ENCODE measurements at regions not wholly inside any gene's neighbourhood (a gene's known extent, or its start where the extent isn't known, plus 50 kb on each side); places are given as distances from the start of the nearest gene placed in this dataset.

DNA sequence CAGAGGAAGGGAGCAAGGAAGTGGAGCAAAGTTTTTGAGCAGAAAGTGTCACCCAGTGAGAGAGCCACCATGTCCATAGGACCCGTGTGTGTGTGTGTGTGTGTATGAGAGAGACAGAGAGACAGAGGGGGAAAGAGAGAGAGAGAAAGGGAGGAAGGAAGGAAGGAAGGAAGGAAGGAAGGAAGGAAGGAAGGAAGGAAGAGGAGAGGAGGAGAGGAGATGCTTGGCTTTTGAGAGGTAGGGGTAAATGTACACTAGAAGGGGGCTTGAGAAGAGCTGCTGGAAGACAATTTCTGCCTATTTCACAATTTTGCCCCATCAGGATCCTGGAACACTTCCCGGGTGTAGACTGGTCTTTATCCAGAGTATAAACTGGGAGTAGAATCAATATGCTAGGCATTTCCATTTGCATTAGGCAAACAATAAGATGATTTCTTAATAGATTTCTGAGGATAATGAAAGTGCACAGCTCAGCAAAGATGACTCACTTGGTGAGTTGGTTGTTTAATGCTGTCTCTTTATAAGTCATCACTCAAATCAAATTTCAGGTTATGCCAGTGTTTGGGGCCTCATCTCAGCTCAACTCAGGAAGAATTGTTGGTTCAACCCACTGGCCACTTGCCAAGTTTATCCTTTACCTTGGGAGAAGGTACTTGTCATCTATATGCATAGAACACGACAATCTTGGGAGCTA lies 70.0 kb upstream of the FAM13C start:
- TF ChIP-seq CTCF (IDR thresholded peaks at IDR 0.05): no peak
- no peak for TF ChIP-seq POLR2A (IDR thresholded peaks at IDR 0.05)

Measured in vagina (tissue), 2 donors.